ENCODE measurements at regions not wholly inside any gene's neighbourhood (a gene's known extent, or its start where the extent isn't known, plus 50 kb on each side); places are given as distances from the start of the nearest gene placed in this dataset.

DNA sequence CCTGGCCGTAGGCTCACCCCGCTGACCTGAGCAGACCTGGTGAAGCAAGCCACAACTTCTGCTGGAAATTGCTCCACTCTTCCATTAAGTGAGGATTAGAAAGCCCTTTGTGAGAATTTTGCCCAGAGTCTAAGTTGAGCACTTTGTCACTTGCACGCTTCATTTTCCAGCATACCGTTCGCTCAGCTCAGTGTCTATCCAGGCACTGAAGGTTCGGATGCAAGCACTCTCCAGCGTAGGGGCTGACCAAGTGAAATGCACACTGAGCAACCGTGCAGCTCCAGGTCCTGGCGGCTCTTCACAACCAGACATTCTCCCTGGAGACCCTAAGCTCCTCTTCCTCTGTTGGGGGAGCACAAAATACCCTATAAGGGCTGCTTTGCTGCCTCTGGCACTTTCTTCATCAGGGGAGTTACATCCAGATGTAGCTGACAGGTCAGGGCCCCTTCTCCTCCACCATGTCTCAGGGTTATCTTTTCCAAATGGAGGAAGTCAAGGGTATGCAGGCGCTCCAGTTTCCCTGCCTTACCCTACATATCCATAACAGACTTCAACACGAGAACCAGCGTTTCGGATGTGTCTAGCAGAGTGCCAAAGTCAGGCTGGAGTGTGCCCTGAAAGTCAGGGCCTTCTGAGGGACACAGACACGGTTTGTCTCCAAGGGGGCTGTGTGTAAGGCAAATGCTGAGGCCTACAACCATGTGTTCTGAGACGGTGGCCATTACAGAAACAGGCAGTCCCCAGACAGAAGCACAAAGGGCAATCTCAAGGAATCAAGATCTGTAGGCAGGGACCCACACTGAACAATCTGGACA, 146.7 kb upstream of the AFDN start:
- TF ChIP-seq, protein P1, sequence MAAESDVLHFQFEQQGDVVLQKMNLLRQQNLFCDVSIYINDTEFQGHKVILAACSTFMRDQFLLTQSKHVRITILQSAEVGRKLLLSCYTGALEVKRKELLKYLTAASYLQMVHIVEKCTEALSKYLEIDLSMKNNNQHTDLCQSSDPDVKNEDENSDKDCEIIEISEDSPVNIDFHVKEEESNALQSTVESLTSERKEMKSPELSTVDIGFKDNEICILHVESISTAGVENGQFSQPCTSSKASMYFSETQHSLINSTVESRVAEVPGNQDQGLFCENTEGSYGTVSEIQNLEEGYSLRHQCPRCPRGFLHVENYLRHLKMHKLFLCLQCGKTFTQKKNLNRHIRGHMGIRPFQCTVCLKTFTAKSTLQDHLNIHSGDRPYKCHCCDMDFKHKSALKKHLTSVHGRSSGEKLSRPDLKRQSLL (tag by site-specific recombination; IDR thresholded peaks at IDR 0.05), result no peak
- TF ChIP-seq TRIM28 (IDR thresholded peaks at IDR 0.05; ENCODE audit: borderline replicate concordance, low read length), result no peak
